HG03066 (cell line): ENCODE measurements at regions not wholly inside any gene's neighbourhood (a gene's known extent, or its start where the extent isn't known, plus 50 kb on each side); places are given as distances from the start of the nearest gene placed in this dataset.

Source experiments
- ATAC-seq: cut with Tn5 transposase; IDR thresholded peaks from one replicate; pipeline ENCODE4 v1.9.1; 2021; ENCODE audit warnings: low read depth; ENCODE audit not compliant: unreplicated experiment

GRCh38 chr2:6730003-6730402 is 135.7 kb downstream of the CMPK2 start:
- no peak for ATAC-seq

GRCh38 chr2:6730649-6731532 is 134.8 kb downstream of the CMPK2 start:
- ATAC-seq = no peak

GRCh38 chr2:6739547-6739946 is 126.2 kb downstream of the CMPK2 start:
- ATAC-seq = no peak

- ATAC-seq = no peak
Observed at GRCh38 chr2:6741229-6741628, 124.5 kb downstream of the CMPK2 start.

GRCh38 chr2:6744038-6744437 is 121.7 kb downstream of the CMPK2 start:
- ATAC-seq = no peak

- ATAC-seq = no peak
Observed at GRCh38 chr2:6747433-6747832, 118.3 kb downstream of the CMPK2 start.

GRCh38 chr2:6748406-6749067 is 117.2 kb downstream of the CMPK2 start:
- no peak for ATAC-seq

- ATAC-seq = no peak
Observed at GRCh38 chr2:6749962-6750361, 115.7 kb downstream of the CMPK2 start.

- ATAC-seq = no peak
Observed at GRCh38 chr2:6750411-6751158, 115.1 kb downstream of the CMPK2 start.

GRCh38 chr2:6754419-6754818 is 111.3 kb downstream of the CMPK2 start:
- no peak for ATAC-seq

GRCh38 chr2:6755456-6755855 is 110.3 kb downstream of the CMPK2 start:
- no peak for ATAC-seq

GRCh38 chr2:6757215-6757614 is 108.5 kb downstream of the CMPK2 start:
- ATAC-seq = no peak

GRCh38 chr2:6759689-6760088 is 106.0 kb downstream of the CMPK2 start:
- ATAC-seq = no peak

- ATAC-seq = no peak
Observed at GRCh38 chr2:6760132-6760531, 105.6 kb downstream of the CMPK2 start.

- ATAC-seq = no peak
Observed at GRCh38 chr2:6764968-6765723, 100.6 kb downstream of the CMPK2 start.

GRCh38 chr2:6769346-6769745 is 96.4 kb downstream of the CMPK2 start:
- no peak for ATAC-seq

GRCh38 chr2:6770006-6770405 is 95.7 kb downstream of the CMPK2 start:
- no peak for ATAC-seq

- no peak for ATAC-seq
Observed at GRCh38 chr2:6771634-6772611, 93.8 kb downstream of the CMPK2 start.

- peak; percentile 86 for ATAC-seq
Observed at GRCh38 chr2:6773007-6773693, 92.6 kb downstream of the CMPK2 start.
